ENCODE measurements at regions not wholly inside any gene's neighbourhood (a gene's known extent, or its start where the extent isn't known, plus 50 kb on each side); places are given as distances from the start of the nearest gene placed in this dataset.

- 65 to 92% methylated on average over 1 of the region's 1 CpG for WGBS, 2 donors
- Histone ChIP-seq H3K9me3 (ENCODE audit: control insufficient read depth in 4 of 4, insufficient read depth in 3 of 4, low read length in 3 of 4) (peaks cover 0 to 2% (median 0%) of the 10 kb centered on the region in 4 donors), H3K4me3 (no peak overlapping the region), H3K4me1 (ENCODE audit: control insufficient read depth in 5 of 5, insufficient read depth in 5 of 5, low read length in 5 of 5) (no peaks in the 10 kb centered on the region), H3K27me3 (ENCODE audit: control insufficient read depth in 3 of 3, insufficient read depth in 3 of 3, low read length in 2 of 3) (no peaks in the 10 kb centered on the region), H3K9ac (ENCODE audit: insufficient read depth in 1 of 2, low read length in 2 of 2) (no peak overlapping the region), H3K27ac (ENCODE audit: low read depth in 1 of 2, low read length in 1 of 2) (no peak overlapping the region), H3K36me3 (ENCODE audit: control insufficient read depth in 4 of 4, insufficient read depth in 4 of 4, low read length in 4 of 4) (no peaks in the 10 kb centered on the region)
- no peak for TF ChIP-seq CTCF (IDR thresholded peaks at IDR 0.05; ENCODE audit: control extremely low read depth, extremely low read depth)
- DNase-seq: no peak
- ATAC-seq (ENCODE audit: insufficient read depth, low FRiP score): no peak
These were observed 646.2 kb downstream of the TRAM1L1 start for GRCh38 chr4:116438981-116439729.

- TF ChIP-seq CTCF (IDR thresholded peaks at IDR 0.05; ENCODE audit: control extremely low read depth, extremely low read depth): no peak
- 36 to 57% methylated on average over 2 of the region's 2 CpGs for WGBS, 2 donors
- Histone ChIP-seq H3K9ac (ENCODE audit: insufficient read depth in 1 of 2, low read length in 2 of 2) (no peak overlapping the region), H3K4me1 (ENCODE audit: control insufficient read depth in 5 of 5, insufficient read depth in 5 of 5, low read length in 5 of 5) (no peaks in the 10 kb centered on the region), H3K4me3 (no peak overlapping the region), H3K36me3 (ENCODE audit: control insufficient read depth in 4 of 4, insufficient read depth in 4 of 4, low read length in 4 of 4) (no peaks in the 10 kb centered on the region), H3K27me3 (ENCODE audit: control insufficient read depth in 3 of 3, insufficient read depth in 3 of 3, low read length in 2 of 3) (no peaks in the 10 kb centered on the region), H3K27ac (ENCODE audit: low read depth in 1 of 2, low read length in 1 of 2) (no peak overlapping the region), H3K9me3 (ENCODE audit: control insufficient read depth in 4 of 4, insufficient read depth in 3 of 4, low read length in 3 of 4) (peaks cover 0 to 2% (median 0%) of the 10 kb centered on the region in 4 donors)
- ATAC-seq (ENCODE audit: insufficient read depth, low FRiP score) (no peak), DNase-seq (no peak)
These were observed 647.0 kb downstream of the TRAM1L1 start for GRCh38 chr4:116438417-116438816.

GRCh38 chr4:116427666-116428065, 657.7 kb downstream of the TRAM1L1 start:
- H3K9me3 ChIP-seq (ENCODE audit: control insufficient read depth in 4 of 4, insufficient read depth in 3 of 4, low read length in 3 of 4): peaks cover 0 to 14% (median 10%) of the 10 kb centered on the region in 4 donors

More at GRCh38 chr4:116427666-116428065, 657.7 kb downstream of the TRAM1L1 start:
- Histone ChIP-seq H3K4me1 (ENCODE audit: control insufficient read depth in 5 of 5, insufficient read depth in 5 of 5, low read length in 5 of 5) (no peaks in the 10 kb centered on the region), H3K27ac (ENCODE audit: low read depth in 1 of 2, low read length in 1 of 2) (no peak overlapping the region), H3K4me3 (no peak overlapping the region), H3K9ac (ENCODE audit: insufficient read depth in 1 of 2, low read length in 2 of 2) (no peak overlapping the region), H3K27me3 (ENCODE audit: control insufficient read depth in 3 of 3, insufficient read depth in 3 of 3, low read length in 2 of 3) (no peaks in the 10 kb centered on the region), H3K36me3 (ENCODE audit: control insufficient read depth in 4 of 4, insufficient read depth in 4 of 4, low read length in 4 of 4) (no peaks in the 10 kb centered on the region)
- WGBS, 2 donors: 90 to 92% methylated on average over 1 of the region's 1 CpG
- no peak for DNase-seq
- ATAC-seq (ENCODE audit: insufficient read depth, low FRiP score): no peak
- TF ChIP-seq CTCF (IDR thresholded peaks at IDR 0.05; ENCODE audit: control extremely low read depth, extremely low read depth): no peak

Data from lung (tissue), 11 donors.